ENCODE measurements at regions not wholly inside any gene's neighbourhood (a gene's known extent, or its start where the extent isn't known, plus 50 kb on each side); places are given as distances from the start of the nearest gene placed in this dataset.

GRCh38 chr11:29685361-29685760, 331.5 kb downstream of the KCNA4 start:
- ChIA-PET CTCF (no interaction called here), POLR2A (no interaction called here)
- Histone ChIP-seq H3K9me3 (ENCODE audit: control insufficient read depth, insufficient read depth, low read depth, low read length) (no peaks in the 10 kb centered on the region), H3K4me1 (ENCODE audit: control insufficient read depth, insufficient read depth, low read length) (no peaks in the 10 kb centered on the region), H3K4me3 (ENCODE audit: low read depth, low read length) (no peak overlapping the region), H3K27ac (ENCODE audit: extremely low read depth, low read depth, low read length) (no peak overlapping the region), H3K36me3 (ENCODE audit: control insufficient read depth in 2 of 2, insufficient read depth in 1 of 2, low read length in 2 of 2) (no peaks in the 10 kb centered on the region)
- TF ChIP-seq ZNF701 (tag by site-specific recombination; IDR thresholded peaks at IDR 0.05) (no peak), GLIS2 (tag by site-specific recombination; IDR thresholded peaks at IDR 0.05) (no peak), ZEB2 (tag by site-specific recombination; IDR thresholded peaks at IDR 0.05) (no peak), TCF7L2 (IDR thresholded peaks at IDR 0.05; ENCODE audit: borderline replicate concordance, low read depth, low read length) (no peak), SCRT2 (tag by site-specific recombination; IDR thresholded peaks at IDR 0.05) (no peak), BCL11A (tag by site-specific recombination; IDR thresholded peaks at IDR 0.05; ENCODE audit: low read depth) (no peak), ZNF112 (tag by site-specific recombination; IDR thresholded peaks at IDR 0.05) (no peak), ZNF416 (tag by site-specific recombination; IDR thresholded peaks at IDR 0.05) (no peak), ZNF473 (tag by site-specific recombination; IDR thresholded peaks at IDR 0.05) (no peak), ZNF510 (tag by site-specific recombination; IDR thresholded peaks at IDR 0.05; ENCODE audit: insufficient replicate concordance) (no peak), ZNF707 (tag by site-specific recombination; IDR thresholded peaks at IDR 0.05) (no peak), ZFP69B (tag by site-specific recombination; IDR thresholded peaks at IDR 0.05) (no peak), ZBTB17 (tag by site-specific recombination; IDR thresholded peaks at IDR 0.05) (no peak), ZNF366 (tag by site-specific recombination; conservative IDR thresholded peaks at IDR 0.05) (no peak), ZBTB1 (tag by site-specific recombination; IDR thresholded peaks at IDR 0.05) (no peak)
- TF ChIP-seq, protein P1, sequence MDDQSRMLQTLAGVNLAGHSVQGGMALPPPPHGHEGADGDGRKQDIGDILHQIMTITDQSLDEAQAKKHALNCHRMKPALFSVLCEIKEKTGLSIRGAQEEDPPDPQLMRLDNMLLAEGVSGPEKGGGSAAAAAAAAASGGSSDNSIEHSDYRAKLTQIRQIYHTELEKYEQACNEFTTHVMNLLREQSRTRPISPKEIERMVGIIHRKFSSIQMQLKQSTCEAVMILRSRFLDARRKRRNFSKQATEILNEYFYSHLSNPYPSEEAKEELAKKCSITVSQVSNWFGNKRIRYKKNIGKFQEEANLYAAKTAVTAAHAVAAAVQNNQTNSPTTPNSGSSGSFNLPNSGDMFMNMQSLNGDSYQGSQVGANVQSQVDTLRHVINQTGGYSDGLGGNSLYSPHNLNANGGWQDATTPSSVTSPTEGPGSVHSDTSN (CRISPR knock-in tag; IDR thresholded peaks at IDR 0.05): no peak
- TF ChIP-seq, protein P2, sequence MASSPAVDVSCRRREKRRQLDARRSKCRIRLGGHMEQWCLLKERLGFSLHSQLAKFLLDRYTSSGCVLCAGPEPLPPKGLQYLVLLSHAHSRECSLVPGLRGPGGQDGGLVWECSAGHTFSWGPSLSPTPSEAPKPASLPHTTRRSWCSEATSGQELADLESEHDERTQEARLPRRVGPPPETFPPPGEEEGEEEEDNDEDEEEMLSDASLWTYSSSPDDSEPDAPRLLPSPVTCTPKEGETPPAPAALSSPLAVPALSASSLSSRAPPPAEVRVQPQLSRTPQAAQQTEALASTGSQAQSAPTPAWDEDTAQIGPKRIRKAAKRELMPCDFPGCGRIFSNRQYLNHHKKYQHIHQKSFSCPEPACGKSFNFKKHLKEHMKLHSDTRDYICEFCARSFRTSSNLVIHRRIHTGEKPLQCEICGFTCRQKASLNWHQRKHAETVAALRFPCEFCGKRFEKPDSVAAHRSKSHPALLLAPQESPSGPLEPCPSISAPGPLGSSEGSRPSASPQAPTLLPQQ (tag by site-specific recombination; IDR thresholded peaks at IDR 0.05): no peak

DNA sequence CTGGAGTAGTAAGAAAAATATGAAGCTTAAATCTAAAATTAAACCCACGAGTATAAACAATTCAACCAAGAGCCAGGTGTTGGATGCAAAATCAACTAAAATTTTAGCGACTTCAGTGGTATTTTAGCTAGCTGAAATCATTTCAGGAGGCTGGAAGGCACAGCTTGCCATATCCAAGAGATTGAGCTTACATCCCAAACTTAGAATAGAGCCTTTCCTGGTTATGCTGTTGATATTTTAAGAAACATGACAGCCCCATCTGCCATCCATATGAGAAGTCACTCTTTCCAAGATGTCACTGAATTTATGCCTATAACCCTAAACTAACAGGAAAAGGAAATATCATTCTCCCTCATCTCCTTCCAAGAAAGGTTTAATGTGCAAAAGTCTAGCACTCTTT, 334.0 kb downstream of the KCNA4 start:
- H3K4me3 ChIP-seq (ENCODE audit: low read depth, low read length): no peak overlapping the region
- no peaks in the 10 kb centered on the region for H3K36me3 ChIP-seq (ENCODE audit: control insufficient read depth in 2 of 2, insufficient read depth in 1 of 2, low read length in 2 of 2)
- H3K9me3 ChIP-seq (ENCODE audit: control insufficient read depth, insufficient read depth, low read depth, low read length): no peaks in the 10 kb centered on the region
- TF ChIP-seq, protein P3, sequence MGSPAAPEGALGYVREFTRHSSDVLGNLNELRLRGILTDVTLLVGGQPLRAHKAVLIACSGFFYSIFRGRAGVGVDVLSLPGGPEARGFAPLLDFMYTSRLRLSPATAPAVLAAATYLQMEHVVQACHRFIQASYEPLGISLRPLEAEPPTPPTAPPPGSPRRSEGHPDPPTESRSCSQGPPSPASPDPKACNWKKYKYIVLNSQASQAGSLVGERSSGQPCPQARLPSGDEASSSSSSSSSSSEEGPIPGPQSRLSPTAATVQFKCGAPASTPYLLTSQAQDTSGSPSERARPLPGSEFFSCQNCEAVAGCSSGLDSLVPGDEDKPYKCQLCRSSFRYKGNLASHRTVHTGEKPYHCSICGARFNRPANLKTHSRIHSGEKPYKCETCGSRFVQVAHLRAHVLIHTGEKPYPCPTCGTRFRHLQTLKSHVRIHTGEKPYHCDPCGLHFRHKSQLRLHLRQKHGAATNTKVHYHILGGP (tag by site-specific recombination; IDR thresholded peaks at IDR 0.05): no peak
- no peak for TF ChIP-seq GLI2 (tag by site-specific recombination; IDR thresholded peaks at IDR 0.05; ENCODE audit: borderline replicate concordance, low read depth)
- TF ChIP-seq, protein P2 (tag by site-specific recombination; IDR thresholded peaks at IDR 0.05): no peak
- no peak for TF ChIP-seq ZNF544 (tag by site-specific recombination; IDR thresholded peaks at IDR 0.05)
- no peak for TF ChIP-seq ZBTB48 (tag by site-specific recombination; IDR thresholded peaks at IDR 0.05)
- no peak for TF ChIP-seq ZBTB17 (tag by site-specific recombination; IDR thresholded peaks at IDR 0.05)
- no peak for TF ChIP-seq OVOL3 (tag by site-specific recombination; IDR thresholded peaks at IDR 0.05)
- TF ChIP-seq, protein P4, sequence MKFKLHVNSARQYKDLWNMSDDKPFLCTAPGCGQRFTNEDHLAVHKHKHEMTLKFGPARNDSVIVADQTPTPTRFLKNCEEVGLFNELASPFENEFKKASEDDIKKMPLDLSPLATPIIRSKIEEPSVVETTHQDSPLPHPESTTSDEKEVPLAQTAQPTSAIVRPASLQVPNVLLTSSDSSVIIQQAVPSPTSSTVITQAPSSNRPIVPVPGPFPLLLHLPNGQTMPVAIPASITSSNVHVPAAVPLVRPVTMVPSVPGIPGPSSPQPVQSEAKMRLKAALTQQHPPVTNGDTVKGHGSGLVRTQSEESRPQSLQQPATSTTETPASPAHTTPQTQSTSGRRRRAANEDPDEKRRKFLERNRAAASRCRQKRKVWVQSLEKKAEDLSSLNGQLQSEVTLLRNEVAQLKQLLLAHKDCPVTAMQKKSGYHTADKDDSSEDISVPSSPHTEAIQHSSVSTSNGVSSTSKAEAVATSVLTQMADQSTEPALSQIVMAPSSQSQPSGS (tag by site-specific recombination; IDR thresholded peaks at IDR 0.05; ENCODE audit: low read depth): no peak
- no peak overlapping the region for H3K27ac ChIP-seq (ENCODE audit: extremely low read depth, low read depth, low read length)
- no peaks in the 10 kb centered on the region for H3K4me1 ChIP-seq (ENCODE audit: control insufficient read depth, insufficient read depth, low read length)
- ChIA-PET CTCF (no interaction called here), POLR2A (no interaction called here)
